HUES48 (cell line): ENCODE measurements at regions not wholly inside any gene's neighbourhood (a gene's known extent, or its start where the extent isn't known, plus 50 kb on each side); places are given as distances from the start of the nearest gene placed in this dataset.

ENCODE experiments used
- H3K27ac ChIP-seq: one replicate; pipeline ENCODE4 v1.7.0; 2013; ENCODE audit warnings: low read depth, low read length, inconsistent platforms
- H3K27me3 ChIP-seq: 2 replicates; pipeline ENCODE4 v1.6.1; 2013; ENCODE audit warnings: mild to moderate bottlenecking, low read length; ENCODE audit not compliant: control insufficient read depth, insufficient read depth
- H3K36me3 ChIP-seq: 2 replicates; pipeline ENCODE4 v1.6.1; 2013; ENCODE audit warnings: low read length; ENCODE audit not compliant: control insufficient read depth, insufficient read depth
- H3K4me1 ChIP-seq: 2 replicates; pipeline ENCODE4 v1.6.1; 2013; ENCODE audit warnings: mild to moderate bottlenecking, low read length; ENCODE audit not compliant: control insufficient read depth, insufficient read depth
- H3K4me3 ChIP-seq: 2 replicates; pipeline ENCODE4 v1.5.1; 2013; ENCODE audit warnings: mild to moderate bottlenecking, low read depth, low read length
- H3K9ac ChIP-seq: 2 replicates; pipeline ENCODE4 v1.6.1; 2013; ENCODE audit warnings: mild to moderate bottlenecking, low read depth, low read length, moderate library complexity
- H3K9me3 ChIP-seq: 2 replicates; pipeline ENCODE4 v1.6.1; 2013; ENCODE audit warnings: low read length; ENCODE audit not compliant: control insufficient read depth, insufficient read depth

DNA sequence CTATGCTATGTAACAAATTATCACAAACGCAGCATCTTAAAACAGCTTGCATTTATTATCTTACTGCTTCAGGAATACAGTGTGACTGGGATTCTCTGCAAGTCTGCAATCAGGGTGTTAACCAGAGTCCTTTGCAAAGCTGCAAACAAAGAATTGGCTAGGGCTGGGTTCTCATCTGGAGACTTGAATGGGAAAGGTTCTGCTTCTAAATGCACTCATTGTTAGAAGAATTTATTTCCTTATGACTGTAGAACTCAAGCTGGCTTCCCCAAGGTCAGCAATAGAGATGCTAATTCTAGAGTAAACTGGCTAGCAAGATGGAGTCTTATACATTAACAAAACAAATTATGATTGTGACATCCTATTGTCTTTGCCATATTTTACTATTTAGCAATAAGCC, 673.7 kb downstream of the DIPK2A start:
- Histone ChIP-seq H3K27ac (no peak overlapping the region), H3K9ac (no peak overlapping the region), H3K4me1 (peaks cover 14% of the 10 kb centered on the region), H3K27me3 (no peaks in the 10 kb centered on the region), H3K36me3 (no peaks in the 10 kb centered on the region), H3K4me3 (no peak overlapping the region; the same call in 1 of the 2 replicates), H3K9me3 (no peaks in the 10 kb centered on the region)

DNA sequence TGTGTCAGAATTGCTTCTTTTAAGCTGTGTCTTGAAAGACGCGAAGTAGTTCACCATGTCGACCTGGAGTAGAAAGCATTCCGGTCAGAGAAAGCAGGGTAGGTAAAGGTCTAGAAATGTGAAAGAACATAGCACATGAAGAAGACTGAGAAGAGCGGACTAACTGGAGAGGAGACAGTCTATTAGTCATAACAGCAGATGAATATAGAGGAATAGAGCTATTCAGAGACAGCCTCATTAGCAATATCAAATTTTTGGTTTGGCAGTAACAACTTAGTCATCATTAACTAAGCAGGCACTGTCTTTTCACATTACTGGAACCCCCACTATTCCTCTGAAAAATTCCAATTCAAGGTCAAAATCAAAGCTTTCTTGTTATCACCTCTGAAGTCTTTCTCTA, 678.8 kb downstream of the DIPK2A start:
- H3K27ac ChIP-seq = no peak overlapping the region
- no peaks in the 10 kb centered on the region for H3K36me3 ChIP-seq
- no peaks in the 10 kb centered on the region for H3K9me3 ChIP-seq
- no peaks in the 10 kb centered on the region for H3K27me3 ChIP-seq
- H3K9ac ChIP-seq = no peak overlapping the region
- H3K4me3 ChIP-seq = no peak overlapping the region
- H3K4me1 ChIP-seq = peaks cover 5% of the 10 kb centered on the region; the same call in 1 of the 2 replicates

DNA sequence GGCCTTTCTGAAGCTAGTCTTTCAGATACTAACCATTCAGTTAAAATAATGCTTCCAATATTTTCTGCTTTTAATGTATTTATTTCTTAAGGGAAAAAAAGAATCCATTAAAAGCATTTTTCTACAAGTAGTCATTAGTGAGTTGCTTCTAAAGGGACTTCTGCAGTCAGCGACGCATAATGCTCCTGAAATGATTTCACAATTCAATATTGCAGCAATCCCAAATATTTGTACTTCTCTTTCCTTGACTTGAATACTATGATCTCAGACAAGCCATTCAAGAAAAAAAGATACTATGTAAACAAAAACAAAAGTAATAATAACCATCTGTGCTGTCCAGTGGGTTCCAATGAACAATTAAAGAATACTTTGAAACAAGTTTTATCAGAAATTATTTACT, 681.0 kb downstream of the DIPK2A start:
- no peak overlapping the region for H3K4me3 ChIP-seq
- no peaks in the 10 kb centered on the region for H3K4me1 ChIP-seq
- H3K36me3 ChIP-seq = no peaks in the 10 kb centered on the region
- H3K9me3 ChIP-seq = no peaks in the 10 kb centered on the region
- no peak overlapping the region for H3K9ac ChIP-seq
- H3K27me3 ChIP-seq = no peaks in the 10 kb centered on the region
- H3K27ac ChIP-seq = no peak overlapping the region

DNA sequence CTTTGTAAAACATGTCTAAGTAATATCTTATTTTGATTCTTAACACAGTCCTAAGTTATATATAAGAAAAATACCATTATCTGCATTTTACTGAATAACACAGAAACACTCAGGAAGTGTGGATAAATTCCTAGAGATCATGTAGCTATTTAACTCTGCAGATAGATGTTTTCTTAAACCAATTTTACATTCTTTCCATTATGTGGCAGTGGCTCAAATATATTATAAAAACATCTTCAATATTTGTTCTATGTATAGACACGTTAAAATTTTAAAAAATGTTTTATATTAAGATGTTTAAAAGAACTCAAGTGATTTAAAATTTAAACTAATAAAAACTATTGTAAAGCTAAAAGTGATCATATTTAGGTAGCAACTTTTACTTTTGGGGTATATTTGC, 683.8 kb downstream of the DIPK2A start:
- Histone ChIP-seq H3K4me3 (no peak overlapping the region), H3K9me3 (no peaks in the 10 kb centered on the region), H3K27ac (no peak overlapping the region), H3K36me3 (no peaks in the 10 kb centered on the region), H3K9ac (no peak overlapping the region), H3K4me1 (no peaks in the 10 kb centered on the region), H3K27me3 (no peaks in the 10 kb centered on the region)

DNA sequence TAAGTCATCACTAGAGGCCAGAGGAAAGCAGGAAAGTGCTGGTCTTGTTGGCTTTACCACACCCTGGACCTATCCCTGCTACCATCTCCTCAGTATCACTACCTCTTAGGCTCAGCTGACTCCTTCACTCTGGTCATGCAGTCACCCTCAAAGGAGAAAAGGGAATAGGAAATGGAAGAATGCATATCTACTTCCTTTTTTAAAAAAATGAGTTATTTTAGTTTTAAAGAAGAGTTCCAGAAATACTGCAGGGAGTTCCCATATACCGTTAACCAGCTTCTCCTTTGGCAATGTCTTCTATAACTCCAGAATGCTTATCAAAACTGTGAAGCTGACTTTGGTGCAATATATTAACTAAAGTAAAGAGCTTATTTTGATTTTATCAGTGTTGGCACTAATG, 688.6 kb downstream of the DIPK2A start:
- Histone ChIP-seq H3K4me1 (no peaks in the 10 kb centered on the region), H3K4me3 (no peak overlapping the region), H3K9ac (no peak overlapping the region), H3K27ac (no peak overlapping the region), H3K36me3 (no peaks in the 10 kb centered on the region), H3K9me3 (peaks cover 12% of the 10 kb centered on the region), H3K27me3 (no peaks in the 10 kb centered on the region)

DNA sequence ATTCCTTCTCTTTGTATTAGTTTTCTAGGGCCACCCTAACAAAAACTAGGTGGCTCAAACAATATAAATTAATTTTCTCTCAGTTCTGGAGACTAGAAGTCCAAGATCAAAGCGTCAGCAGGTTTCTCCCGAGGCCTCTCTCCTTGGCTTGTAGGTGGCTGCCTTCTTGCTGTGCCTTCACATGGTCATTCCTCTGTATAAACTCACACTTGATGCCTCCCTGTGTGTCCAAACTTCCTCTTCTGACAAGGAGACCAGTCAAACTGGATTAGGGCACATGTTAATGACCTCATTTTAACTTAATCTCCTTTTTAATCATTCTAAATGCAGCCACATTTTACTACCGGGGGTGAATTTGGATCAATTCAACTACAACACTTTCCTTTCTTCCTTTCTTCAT, 691.1 kb downstream of the DIPK2A start:
- Histone ChIP-seq H3K4me3 (no peak overlapping the region), H3K36me3 (no peaks in the 10 kb centered on the region), H3K9ac (no peak overlapping the region), H3K27ac (no peak overlapping the region), H3K27me3 (no peaks in the 10 kb centered on the region), H3K4me1 (no peaks in the 10 kb centered on the region), H3K9me3 (peaks cover 29% of the 10 kb centered on the region)

DNA sequence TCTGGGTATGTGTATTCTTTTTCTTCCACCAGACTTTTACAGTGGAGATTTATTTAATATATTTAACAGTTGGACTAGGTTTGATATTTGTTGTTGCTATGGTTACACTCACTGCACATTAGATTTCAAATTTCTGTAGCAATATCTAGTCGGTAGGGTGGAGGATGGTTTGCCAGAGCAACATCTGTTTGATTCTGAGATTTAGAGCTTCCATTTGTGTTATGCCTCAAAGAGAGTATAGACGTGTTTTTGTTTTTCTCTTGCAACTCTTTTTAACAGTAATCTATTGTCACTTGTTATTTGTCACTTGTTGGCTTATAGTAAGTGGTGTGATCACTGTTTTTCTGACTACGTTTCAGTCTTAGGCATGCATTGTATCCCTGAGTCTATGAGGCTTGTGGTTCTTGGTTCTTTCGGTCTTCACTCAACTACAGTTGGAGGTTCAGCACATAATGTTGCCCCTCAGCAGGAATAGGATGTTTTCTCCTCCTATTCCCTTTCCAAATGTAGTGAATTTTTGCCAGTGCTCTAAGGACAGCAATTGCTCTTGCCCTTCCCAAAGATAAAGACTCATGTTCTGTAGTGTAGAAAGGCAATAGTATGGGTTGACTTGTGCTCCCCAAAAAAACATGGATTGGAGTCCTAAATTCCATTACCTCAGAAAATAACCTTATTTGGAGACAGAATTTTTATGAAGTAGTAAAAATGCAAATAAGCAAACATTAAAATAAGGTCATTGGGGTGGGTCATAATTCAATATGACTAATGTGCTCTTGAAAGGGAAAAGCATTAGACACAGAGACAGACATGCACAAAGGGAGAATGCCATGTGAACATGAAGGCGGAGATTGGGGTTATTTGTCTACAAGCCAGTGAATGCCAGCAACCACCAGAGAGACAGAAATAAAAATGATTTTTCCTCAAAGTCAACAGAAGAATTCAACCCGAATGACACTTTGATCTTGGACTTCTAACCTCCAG, 692.1 kb downstream of the DIPK2A start:
- H3K4me3 ChIP-seq = no peak overlapping the region
- no peak overlapping the region for H3K9ac ChIP-seq
- no peaks in the 10 kb centered on the region for H3K4me1 ChIP-seq
- no peaks in the 10 kb centered on the region for H3K27me3 ChIP-seq
- no peaks in the 10 kb centered on the region for H3K36me3 ChIP-seq
- H3K9me3 ChIP-seq = peaks cover 29% of the 10 kb centered on the region
- no peak overlapping the region for H3K27ac ChIP-seq

DNA sequence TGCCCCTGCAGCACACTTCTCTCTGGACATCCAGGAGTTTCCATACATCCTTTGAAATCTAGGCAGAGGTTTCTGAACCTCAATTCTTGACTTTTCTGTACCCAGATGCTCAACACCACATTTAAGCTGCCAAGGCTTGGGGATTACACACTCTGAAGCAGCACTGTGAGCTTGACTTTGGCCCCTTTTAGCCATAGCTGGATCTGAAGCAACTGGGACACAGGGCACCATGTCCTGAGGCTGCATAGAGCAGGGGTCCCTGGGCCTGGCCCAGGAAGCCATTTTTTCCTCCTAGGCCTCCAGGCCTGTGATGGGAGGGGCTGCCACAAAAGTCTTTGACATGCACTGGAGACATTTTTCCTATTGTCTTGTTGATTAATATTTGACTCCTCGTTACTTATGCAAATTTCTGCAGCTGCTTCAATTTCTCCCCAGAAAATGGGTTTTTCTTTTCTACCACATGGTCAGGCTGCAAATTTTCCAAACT, 694.0 kb downstream of the DIPK2A start:
- H3K4me1 ChIP-seq = no peaks in the 10 kb centered on the region
- H3K36me3 ChIP-seq = no peaks in the 10 kb centered on the region
- peaks cover 29% of the 10 kb centered on the region for H3K9me3 ChIP-seq
- no peaks in the 10 kb centered on the region for H3K27me3 ChIP-seq
- no peak overlapping the region for H3K9ac ChIP-seq
- no peak overlapping the region for H3K27ac ChIP-seq
- H3K4me3 ChIP-seq = no peak overlapping the region

DNA sequence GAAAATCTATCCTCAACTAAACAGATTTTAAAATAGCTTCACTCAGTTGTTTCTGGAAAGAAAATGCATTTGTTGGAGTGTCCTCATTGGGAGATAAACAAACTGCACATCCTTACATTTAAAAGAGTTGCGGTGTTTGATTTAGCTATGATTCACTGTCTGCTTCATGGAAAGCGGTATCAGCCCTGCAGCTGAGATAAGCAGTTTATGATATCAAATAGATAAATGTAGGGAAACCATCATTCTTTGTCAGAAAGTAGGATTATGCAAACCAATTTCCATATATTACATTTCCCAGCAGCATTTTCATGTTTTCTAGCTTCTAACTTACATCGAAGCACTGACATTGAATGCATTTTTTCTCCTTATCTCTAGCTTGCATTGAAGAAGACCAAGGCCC, 698.9 kb downstream of the DIPK2A start:
- Histone ChIP-seq H3K4me3 (no peak overlapping the region), H3K9ac (no peak overlapping the region), H3K27ac (no peak overlapping the region), H3K27me3 (no peaks in the 10 kb centered on the region), H3K36me3 (no peaks in the 10 kb centered on the region), H3K4me1 (no peaks in the 10 kb centered on the region), H3K9me3 (peaks cover 13% of the 10 kb centered on the region)

DNA sequence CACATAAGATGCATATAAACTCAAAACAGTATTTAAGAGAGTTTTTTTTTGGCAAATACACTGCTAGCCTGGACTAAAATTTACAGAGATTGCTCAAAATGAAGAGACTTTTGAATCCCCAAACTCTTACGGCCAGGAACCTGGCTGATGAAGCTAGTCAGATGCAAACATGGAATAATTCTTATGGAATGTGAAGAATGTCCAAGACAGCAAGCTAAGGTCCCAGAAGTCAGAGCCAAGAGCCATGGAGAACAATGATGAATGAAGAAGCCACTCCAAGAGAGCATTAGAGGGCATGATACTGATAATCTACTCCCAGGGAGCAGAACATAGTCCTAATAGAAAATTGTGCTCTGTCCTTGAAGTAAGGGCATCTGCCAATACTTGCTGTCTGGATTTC, 705.5 kb downstream of the DIPK2A start:
- no peak overlapping the region for H3K9ac ChIP-seq
- H3K27ac ChIP-seq = no peak overlapping the region
- no peaks in the 10 kb centered on the region for H3K36me3 ChIP-seq
- H3K4me1 ChIP-seq = peaks cover 3% of the 10 kb centered on the region; the same call in 1 of the 2 replicates
- no peak overlapping the region for H3K4me3 ChIP-seq
- H3K27me3 ChIP-seq = no peaks in the 10 kb centered on the region
- no peaks in the 10 kb centered on the region for H3K9me3 ChIP-seq

DNA sequence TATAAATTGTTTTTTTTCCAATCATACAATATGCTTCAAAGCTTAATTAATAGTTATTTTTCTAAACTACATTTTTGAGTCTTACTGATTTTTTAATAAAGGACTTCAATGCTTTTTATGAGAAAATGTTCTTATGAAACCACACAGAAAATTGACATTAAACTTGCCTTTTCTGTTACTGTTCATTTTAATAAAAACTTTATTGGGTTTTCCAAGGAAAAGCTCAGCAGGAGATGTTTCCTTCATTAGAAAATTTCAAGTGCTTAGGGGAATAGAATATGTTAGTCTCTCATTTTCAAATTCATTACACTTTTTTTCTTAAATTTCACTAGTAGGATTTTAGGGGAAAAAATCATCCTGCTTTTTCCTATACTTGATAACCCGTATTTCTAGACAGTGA, 711.4 kb downstream of the DIPK2A start:
- Histone ChIP-seq H3K9me3 (no peaks in the 10 kb centered on the region), H3K36me3 (no peaks in the 10 kb centered on the region), H3K27me3 (no peaks in the 10 kb centered on the region), H3K9ac (no peak overlapping the region), H3K27ac (no peak overlapping the region), H3K4me3 (no peak overlapping the region), H3K4me1 (peaks cover 8% of the 10 kb centered on the region; the same call in 1 of the 2 replicates)
